GM21576 (cell line): ENCODE measurements at regions not wholly inside any gene's neighbourhood (a gene's known extent, or its start where the extent isn't known, plus 50 kb on each side); places are given as distances from the start of the nearest gene placed in this dataset.

Source experiments
- ATAC-seq: cut with Tn5 transposase; IDR thresholded peaks from one replicate; pipeline ENCODE4 v1.9.1; 2021; ENCODE audit warnings: mild to moderate bottlenecking, moderate library complexity; ENCODE audit not compliant: unreplicated experiment

GRCh38 chr9:107548298-107549142, 59.0 kb upstream of the KLF4 start:
- ATAC-seq: no peak

GRCh38 chr9:107547772-107548297, 58.3 kb upstream of the KLF4 start:
- no peak for ATAC-seq

GRCh38 chr9:107547303-107547702, 57.7 kb upstream of the KLF4 start:
- no peak for ATAC-seq

DNA sequence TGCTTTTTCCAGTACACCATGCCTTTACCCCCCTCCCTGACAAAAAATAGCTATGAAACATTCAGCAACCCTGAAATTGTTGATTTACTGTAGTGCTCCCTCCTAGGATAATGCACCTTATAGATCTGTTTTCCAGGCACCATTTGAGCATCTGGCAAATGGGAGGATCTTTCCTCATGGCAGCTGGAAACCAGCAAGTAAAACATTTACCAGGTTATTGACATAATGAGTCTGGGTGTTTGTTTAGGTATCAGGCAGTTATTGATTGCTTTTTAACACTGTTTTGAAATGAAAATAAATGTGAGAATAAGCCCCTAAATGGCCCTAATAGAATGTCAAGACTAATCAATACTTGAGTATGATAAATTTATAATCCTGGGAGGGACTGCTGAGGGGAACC, 57.3 kb upstream of the KLF4 start:
- ATAC-seq: no peak

DNA sequence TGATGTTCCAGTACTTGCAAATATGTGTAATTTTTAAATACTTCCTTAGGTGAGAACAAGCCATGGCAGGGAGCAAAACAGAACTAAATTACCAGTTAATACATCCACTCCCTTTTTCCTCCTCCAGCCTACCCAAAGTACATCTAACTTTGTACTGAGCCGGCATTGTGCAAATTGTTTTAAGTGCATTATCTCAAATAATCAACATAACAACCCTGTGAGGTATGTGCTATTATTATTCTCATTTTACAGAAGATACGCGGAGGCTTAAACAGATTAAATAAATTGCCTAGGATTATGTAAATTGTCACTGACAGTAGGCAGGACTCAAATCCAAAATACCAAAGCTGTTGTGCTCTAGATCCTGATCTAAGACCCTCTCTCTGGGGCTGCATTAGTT, 55.5 kb upstream of the KLF4 start:
- ATAC-seq: no peak

- ATAC-seq: no peak
These were observed 53.0 kb upstream of the KLF4 start for GRCh38 chr9:107542411-107543157.

GRCh38 chr9:107541523-107541922, 52.0 kb upstream of the KLF4 start:
- no peak for ATAC-seq

- ATAC-seq: no peak
These were observed 50.6 kb upstream of the KLF4 start for GRCh38 chr9:107540164-107540561.

- ATAC-seq: no peak
These were observed 50.0 kb upstream of the KLF4 start for GRCh38 chr9:107539427-107540163.
